ENCODE measurements at regions not wholly inside any gene's neighbourhood (a gene's known extent, or its start where the extent isn't known, plus 50 kb on each side); places are given as distances from the start of the nearest gene placed in this dataset.
"Not testable (repeated sequence)": the region's sequence is repeated elsewhere in the genome, so short reads cannot be mapped to it uniquely, and the experiment has no call there.

DNA sequence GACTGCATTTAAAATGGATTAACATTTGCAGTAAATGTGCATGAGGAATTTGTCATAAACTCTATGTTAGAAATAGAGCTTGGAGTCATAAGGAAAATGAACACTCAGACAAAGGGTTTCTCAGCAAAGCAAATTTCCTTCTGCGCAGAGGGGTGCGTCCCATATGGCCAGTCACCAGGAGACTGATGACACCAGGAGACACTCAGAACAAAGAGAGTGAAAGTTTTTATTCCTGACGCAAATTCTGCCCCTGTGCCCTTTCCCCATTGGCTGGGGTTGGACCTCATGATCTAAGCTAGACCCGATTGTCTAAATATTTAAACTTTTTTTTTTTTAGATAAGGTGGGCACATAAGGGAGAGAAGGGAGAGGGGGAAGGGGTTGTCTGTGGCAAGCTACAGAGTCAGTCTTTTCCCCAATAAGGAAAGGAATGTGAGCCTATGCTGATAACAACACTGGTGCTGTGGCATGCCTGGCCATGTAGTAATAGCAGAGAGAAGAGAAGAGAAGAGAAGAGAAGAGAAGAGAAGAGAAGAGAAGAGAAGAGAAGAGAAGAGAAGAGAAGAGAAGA, 202.0 kb downstream of the POM121L12 start:
- FAIRE-seq (no peak), DNase-seq (ENCODE audit: low spot score) (no peak)

DNA sequence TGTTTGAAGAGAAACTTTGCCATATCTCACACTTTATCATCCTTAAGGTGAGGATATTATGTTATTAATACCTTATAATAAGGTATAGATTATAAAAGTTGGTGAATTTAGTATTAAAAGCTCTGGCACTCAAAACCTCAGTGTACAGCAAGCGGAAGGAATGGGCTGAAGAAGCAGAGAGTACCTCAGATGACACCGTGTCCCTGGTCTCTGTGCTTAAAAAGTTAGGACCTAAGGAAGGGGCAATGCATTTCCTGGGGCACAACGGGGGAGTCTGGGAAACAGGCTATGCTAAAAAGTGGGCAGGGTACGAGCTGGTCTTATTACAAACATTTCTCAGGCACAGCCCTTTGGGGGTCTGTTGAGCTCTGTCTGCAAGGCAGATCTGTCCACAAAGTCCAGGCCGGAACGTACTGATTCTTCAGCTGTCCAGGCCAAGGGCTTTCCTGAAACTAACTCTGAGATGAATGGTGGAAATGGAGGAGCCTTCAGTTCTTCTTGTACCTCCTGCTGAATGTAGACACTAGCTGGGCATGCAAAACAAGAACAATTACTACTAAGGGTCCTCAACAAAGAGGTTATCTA, 202.7 kb downstream of the POM121L12 start:
- DNase-seq (ENCODE audit: low spot score) (no peak), FAIRE-seq (no peak)

GRCh38 chr7:53239151-53239550, 203.7 kb downstream of the POM121L12 start:
- not testable (repeated sequence) for FAIRE-seq

DNA sequence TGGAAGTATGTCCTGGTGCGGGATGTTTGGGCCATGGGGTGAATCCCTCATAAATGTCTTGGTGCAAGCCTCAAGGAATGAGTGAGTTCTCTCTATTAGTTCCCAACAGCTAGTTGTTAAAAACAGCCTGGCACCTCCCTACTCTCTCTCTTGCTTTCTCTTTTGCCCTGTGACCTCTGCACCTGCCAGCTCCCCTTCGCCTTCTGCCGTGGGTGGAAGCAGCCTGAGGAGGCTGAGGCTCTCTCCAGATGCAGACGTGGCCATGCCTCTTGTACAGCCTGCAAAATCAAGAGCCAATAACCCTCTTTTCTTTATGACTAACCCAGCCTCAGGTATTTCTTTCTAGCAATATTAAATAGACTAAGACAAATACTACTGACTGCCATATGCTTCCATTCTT, 210.3 kb downstream of the POM121L12 start:
- DNase-seq (ENCODE audit: low spot score): no peak
- FAIRE-seq: no peak

More at GRCh38 chr7:53239151-53239550, 203.7 kb downstream of the POM121L12 start:
- not testable (repeated sequence) for DNase-seq (ENCODE audit: low spot score)

- no peak for DNase-seq (ENCODE audit: low spot score)
Measured at GRCh38 chr7:53246957-53247356, 211.5 kb downstream of the POM121L12 start.

DNA sequence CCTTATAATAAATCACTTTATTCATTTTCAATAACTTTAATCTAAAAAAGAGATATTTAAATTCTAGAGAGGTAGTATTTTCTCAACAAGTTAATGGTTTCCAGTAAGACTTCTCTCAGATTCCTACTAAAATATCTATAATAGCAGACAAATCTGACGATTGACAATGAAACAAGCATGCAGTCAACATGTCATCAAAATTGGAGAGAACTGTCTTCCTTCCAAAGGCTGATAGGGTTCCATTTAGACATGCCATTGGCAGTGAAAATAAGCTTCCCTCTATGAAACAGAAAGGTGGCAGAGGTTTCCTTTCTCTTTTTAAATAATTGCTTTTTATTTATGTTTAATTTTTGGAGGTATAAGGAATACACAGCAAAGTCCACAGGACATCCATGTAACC, 217.1 kb downstream of the POM121L12 start:
- FAIRE-seq (no peak), DNase-seq (ENCODE audit: low spot score) (no peak)

More at GRCh38 chr7:53246957-53247356, 211.5 kb downstream of the POM121L12 start:
- FAIRE-seq: no peak

DNA sequence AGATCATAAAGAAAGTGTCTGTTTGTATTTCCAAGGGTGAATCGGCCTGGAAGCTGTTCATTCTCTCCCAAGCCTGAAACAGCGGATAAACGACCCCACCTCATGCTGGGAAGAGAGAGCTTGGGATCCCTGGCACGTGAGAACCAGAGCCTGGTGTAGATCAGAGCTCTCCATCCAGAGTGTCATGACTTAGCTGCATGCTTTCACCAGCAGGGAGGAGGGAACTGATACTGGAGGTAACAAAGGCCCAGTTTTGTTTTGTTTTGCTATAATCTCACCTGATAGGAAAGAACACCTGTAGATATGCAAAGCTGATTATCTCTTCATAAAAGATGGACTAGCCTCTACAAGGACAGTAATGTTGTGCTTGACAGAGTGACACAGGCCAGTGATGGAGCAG, 236.6 kb downstream of the POM121L12 start:
- FAIRE-seq: no peak

GRCh38 chr7:53281312-53281711, 245.9 kb downstream of the POM121L12 start:
- no peak for FAIRE-seq
- DNase-seq (ENCODE audit: low spot score): no peak

More for the DNA sequence above, 236.6 kb downstream of the POM121L12 start:
- no peak for DNase-seq (ENCODE audit: low spot score)

DNA sequence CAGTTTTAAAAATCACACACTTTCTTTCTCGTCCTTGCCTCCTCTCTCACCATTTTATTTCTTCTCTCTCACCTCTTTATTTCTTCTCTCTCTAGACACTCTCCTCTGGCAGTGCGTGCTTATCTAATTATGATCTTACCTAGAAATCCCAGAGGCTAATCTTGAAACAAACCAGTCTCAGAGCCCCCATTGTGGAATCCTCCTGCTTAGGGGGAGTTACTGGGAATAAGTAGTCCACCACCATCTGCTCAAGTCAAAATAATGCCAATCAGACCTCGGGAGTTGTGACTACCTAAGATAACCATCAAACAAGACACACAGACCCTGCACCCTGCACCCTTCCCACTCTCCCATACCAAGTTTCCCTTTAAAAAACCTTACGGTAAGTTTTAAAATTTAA, 256.9 kb downstream of the POM121L12 start:
- FAIRE-seq: no peak
- DNase-seq (ENCODE audit: low spot score): no peak

DNA sequence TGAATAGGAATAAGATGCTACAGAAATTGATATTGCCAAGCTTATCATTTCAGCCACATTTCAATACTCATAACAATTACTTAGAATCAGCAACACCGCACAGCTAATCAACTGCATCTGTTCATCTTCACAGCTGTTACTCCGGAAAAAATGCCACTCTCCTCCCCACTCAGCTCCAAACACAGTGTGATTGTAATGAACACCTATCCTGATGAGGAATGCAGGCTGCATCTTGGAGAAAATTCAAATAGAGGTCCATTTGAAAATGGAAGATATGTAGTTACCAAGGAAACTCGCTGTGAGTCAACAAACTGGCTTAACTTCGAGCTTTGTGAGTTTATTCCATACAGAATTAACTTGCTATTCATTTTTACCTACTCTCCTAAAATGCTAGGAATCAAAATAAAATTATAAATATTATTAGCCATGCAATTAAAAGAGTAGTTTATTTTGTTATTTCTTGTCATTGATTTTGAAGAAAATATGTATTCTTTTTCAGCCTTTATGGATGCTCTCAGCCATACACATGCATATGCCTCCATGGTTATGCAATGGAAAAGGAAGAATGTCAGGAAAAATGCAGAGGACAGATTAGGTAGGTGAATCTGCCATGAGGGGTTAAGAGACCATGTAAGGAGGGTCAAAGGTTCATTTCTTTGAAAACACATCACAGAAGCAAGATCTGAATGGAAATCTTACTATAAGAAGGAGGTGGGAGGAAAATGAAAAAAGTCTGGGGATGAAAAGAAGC, 267.2 kb downstream of the POM121L12 start:
- DNase-seq (ENCODE audit: low spot score) (no peak), FAIRE-seq (no peak)

GRCh38 chr7:53303781-53304180, 268.3 kb downstream of the POM121L12 start:
- DNase-seq (ENCODE audit: low spot score) (no peak), FAIRE-seq (no peak)

DNA sequence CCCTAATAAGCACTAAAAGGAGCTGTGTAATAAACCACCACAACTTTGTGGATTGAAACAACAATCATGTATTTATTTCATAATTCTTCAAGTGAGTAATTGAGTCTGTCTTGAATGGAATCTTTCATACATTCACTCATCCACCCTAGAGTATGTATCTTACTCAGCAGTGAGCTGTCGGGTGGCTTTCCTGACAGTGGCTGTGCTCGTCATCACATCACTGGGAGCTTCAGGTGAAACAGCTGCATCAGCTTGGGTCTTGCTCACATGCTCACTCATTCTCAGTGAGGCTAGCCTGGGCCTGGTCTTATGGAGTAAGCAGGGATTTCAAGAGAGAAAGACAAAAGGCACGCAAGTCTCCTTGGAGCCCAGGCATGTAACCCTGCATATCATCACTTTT, 271.4 kb downstream of the POM121L12 start:
- peak; percentile 44 for FAIRE-seq
- no peak for DNase-seq (ENCODE audit: low spot score)

GRCh38 chr7:53311205-53311604, 275.8 kb downstream of the POM121L12 start:
- FAIRE-seq (no peak), DNase-seq (ENCODE audit: low spot score) (no peak)

DNA sequence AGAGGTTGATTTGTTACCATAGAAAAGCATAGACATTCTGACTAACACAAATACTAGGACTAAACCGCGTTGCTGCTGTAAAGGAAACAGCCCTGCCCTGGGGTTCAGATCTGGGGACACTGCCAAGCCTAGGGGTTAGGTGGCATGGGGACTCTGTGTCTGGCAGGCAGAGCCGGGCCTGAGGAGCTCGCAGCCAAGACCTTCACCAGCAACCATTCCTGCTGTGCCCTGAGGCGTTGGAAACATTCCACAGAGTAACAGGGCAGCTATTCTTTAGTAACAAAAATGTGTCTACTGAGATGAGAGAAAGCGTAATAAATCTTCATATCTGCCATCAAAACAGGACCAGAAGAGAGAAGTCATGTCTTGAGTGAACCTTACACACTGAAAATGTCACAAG, 280.5 kb downstream of the POM121L12 start:
- DNase-seq (ENCODE audit: low spot score) (no peak), FAIRE-seq (no peak)

DNA sequence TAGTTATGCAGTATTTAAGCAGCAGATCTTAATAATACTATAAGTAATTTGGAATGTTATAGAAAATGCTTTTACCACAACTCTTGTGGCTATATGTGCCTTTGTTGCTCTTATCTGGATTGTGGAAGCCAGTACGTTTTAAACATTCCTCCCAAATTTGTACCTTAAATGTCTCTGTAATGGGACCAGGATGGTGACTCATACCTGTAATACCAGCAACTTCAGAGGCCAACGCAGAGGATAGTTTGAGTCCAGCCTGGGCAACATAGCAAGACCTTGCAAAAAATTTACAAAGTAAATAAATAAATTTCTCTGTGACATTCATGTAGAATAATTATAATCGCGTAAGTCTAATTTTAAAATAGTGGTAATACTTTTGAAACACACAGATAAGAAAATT, 283.1 kb downstream of the POM121L12 start:
- FAIRE-seq (no peak), DNase-seq (ENCODE audit: low spot score) (no peak)

GRCh38 chr7:53325061-53325460, 289.6 kb downstream of the POM121L12 start:
- FAIRE-seq (no peak), DNase-seq (ENCODE audit: low spot score) (no peak)

GRCh38 chr7:53326634-53327033, 291.2 kb downstream of the POM121L12 start:
- no peak for FAIRE-seq

DNA sequence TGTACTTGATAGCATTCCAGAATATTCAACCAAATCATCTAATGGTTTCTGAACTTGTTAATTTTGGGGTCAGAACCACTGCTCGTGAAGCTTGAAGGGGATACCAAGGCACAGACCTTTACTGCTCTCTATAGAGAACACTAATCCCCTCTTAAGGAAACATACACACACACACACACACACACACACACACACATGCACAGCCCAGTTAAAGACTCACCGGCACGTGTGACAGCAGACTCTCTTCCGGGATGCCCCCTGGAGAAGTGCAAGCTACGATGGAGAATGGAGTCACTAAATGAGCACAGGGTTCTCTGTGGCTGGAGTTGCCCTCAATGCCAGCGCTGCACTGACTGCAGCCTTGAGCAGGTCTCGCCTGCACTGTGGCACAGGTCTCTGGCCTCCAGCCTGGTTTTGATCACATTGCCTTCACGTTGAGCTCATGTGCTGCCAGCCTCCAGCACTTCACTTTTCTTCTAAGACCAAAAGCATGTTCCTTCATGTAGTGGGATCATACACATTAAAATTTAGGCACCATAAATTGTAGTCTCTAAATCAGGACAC, 300.8 kb downstream of the POM121L12 start:
- FAIRE-seq: no peak
- no peak for DNase-seq (ENCODE audit: low spot score)

More at GRCh38 chr7:53326634-53327033, 291.2 kb downstream of the POM121L12 start:
- DNase-seq (ENCODE audit: low spot score): no peak

GRCh38 chr7:53340220-53340619, 304.8 kb downstream of the POM121L12 start:
- DNase-seq (ENCODE audit: low spot score) (no peak), FAIRE-seq (no peak)

DNA sequence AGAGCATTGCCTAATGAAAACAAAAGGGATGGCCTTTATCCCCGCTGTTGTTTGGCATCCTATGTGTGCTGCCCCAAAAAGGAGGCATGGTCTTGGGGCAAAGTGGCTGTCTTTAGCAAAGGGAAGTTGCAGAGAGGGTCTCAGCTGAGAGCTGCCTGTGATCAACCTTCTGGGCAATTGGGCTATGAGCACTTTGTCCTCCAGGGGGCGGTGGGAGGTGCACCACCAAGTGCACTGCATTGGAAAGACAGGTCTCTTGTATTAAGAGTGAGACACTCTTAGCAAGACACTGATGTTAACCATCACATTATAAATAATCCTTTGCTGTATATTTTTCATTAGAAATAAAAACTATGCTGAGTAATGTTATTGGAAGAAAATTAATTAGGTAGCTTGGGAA, 314.8 kb downstream of the POM121L12 start:
- FAIRE-seq: no peak
- DNase-seq (ENCODE audit: low spot score): peak; percentile 27

- FAIRE-seq (no peak), DNase-seq (ENCODE audit: low spot score) (no peak)
Measured at GRCh38 chr7:53351681-53352080, 316.2 kb downstream of the POM121L12 start.

- peak; percentile 50 for FAIRE-seq
- DNase-seq (ENCODE audit: low spot score): no peak
Measured at GRCh38 chr7:53358269-53358668, 322.8 kb downstream of the POM121L12 start.

Data from urothelium cell line (cell line).